Esophagus squamous epithelium (tissue), 5 donors: ENCODE measurements at regions not wholly inside any gene's neighbourhood (a gene's known extent, or its start where the extent isn't known, plus 50 kb on each side); places are given as distances from the start of the nearest gene placed in this dataset.

Experiments
- DNase-seq: peaks from one replicate; lab custom pipeline; 2025; lab: John Stamatoyannopoulos, UW
- H3K27ac ChIP-seq, 4 donors: fragments of 200-600 bp; sonication (generic); one replicate each; pipeline ENCODE4 v1.5.1; 2016 to 2019; ENCODE audit warnings: mild to moderate bottlenecking in 1 of 4
- H3K27me3 ChIP-seq, 4 donors: fragments of 200-600 bp; sonication (generic); 1 replicate in 3 of 4; 2 replicates in 1 of 4; pipeline versions ENCODE4 v1.5.1 to v1.6.0; 2017 to 2021; ENCODE audit warnings: antibody characterized with exemption in 1 of 4
- H3K36me3 ChIP-seq, 3 donors: fragments of 200-600 bp; sonication (generic); one replicate each; pipeline ENCODE4 v1.5.1; 2016 to 2019
- H3K4me1 ChIP-seq, 3 donors: fragments of 200-600 bp; sonication (generic); one replicate each; pipeline ENCODE4 v1.5.1; 2017 to 2019
- H3K4me3 ChIP-seq, 4 donors: fragments of 200-600 bp; sonication (generic); 1 replicate in 3 of 4; 2 replicates in 1 of 4; pipeline ENCODE4 v1.5.1; 2016 to 2019; ENCODE audit warnings: mild to moderate bottlenecking in 2 of 4, moderate library complexity in 1 of 4
- H3K9me3 ChIP-seq, 3 donors: fragments of 200-600 bp; sonication (generic); one replicate each; pipeline ENCODE4 v1.5.1; 2016 to 2019
- CTCF ChIP-seq, 6 experiments: fragments of 450-650 bp in 4 of 6; fragments of 200-600 bp in 2 of 6; sonication (generic) in 2 of 6; IDR thresholded peaks; one replicate each; pipeline ENCODE4 v1.5.1; 2016 to 2019; ENCODE audit warnings: antibody characterized with exemption in 6 of 6, mild to moderate bottlenecking in 4 of 6, moderate library complexity in 4 of 6
- POLR2A ChIP-seq, 4 donors: fragments of 450-650 bp; IDR thresholded peaks; one replicate each; pipeline ENCODE4 v1.6.1; 2017; ENCODE audit warnings: antibody characterized with exemption in 4 of 4, mild to moderate bottlenecking in 4 of 4, moderate library complexity in 3 of 4
- WGBS, 2 donors: methylation state at CpG; one replicate each; pipeline ENCODE4 v1.1.5; 2018; 5-methylcytosine and 5-hydroxymethylcytosine counted together
- intact Hi-C: fragments of 100-400 bp; cut with DNase I; formaldehyde crosslinking; loops from one replicate; pipeline ENCODE4 v1.15.0; 2022
- donor health status: DM: yes; HTN: yes; CAD: no.

GRCh38 chr16:79959226-79959625 lies 358.7 kb upstream of the MAF start:
- Histone ChIP-seq H3K4me1 (peaks cover 0 to 10% (median 0%) of the 10 kb centered on the region in 3 donors), H3K9me3 (no peaks in the 10 kb centered on the region), H3K27ac (no peak overlapping the region), H3K36me3 (no peaks in the 10 kb centered on the region), H3K27me3 (no peaks in the 10 kb centered on the region), H3K4me3 (no peak overlapping the region)
- 71 to 83% methylated on average over 1 of the region's 1 CpG for WGBS, 2 donors
- TF ChIP-seq POLR2A (IDR thresholded peaks at IDR 0.05): no peak
- TF ChIP-seq CTCF (IDR thresholded peaks at IDR 0.05): no peak
- intact Hi-C loops: no loop called here
- no peak for DNase-seq

GRCh38 chr16:79954921-79955705 lies 354.6 kb upstream of the MAF start:
- peaks cover 0 to 6% (median 0%) of the 10 kb centered on the region in 3 donors for H3K4me1 ChIP-seq
- no peak overlapping the region for H3K4me3 ChIP-seq
- no peaks in the 10 kb centered on the region for H3K27me3 ChIP-seq
- no peaks in the 10 kb centered on the region for H3K36me3 ChIP-seq
- no peaks in the 10 kb centered on the region for H3K9me3 ChIP-seq
- no peak overlapping the region for H3K27ac ChIP-seq
- DNase-seq: no peak
- TF ChIP-seq POLR2A (IDR thresholded peaks at IDR 0.05) (no peak), CTCF (IDR thresholded peaks at IDR 0.05) (no peak)
- intact Hi-C loops: no loop called here
- WGBS, 2 donors: 61 to 73% methylated on average over 4 of the region's 4 CpGs

DNA sequence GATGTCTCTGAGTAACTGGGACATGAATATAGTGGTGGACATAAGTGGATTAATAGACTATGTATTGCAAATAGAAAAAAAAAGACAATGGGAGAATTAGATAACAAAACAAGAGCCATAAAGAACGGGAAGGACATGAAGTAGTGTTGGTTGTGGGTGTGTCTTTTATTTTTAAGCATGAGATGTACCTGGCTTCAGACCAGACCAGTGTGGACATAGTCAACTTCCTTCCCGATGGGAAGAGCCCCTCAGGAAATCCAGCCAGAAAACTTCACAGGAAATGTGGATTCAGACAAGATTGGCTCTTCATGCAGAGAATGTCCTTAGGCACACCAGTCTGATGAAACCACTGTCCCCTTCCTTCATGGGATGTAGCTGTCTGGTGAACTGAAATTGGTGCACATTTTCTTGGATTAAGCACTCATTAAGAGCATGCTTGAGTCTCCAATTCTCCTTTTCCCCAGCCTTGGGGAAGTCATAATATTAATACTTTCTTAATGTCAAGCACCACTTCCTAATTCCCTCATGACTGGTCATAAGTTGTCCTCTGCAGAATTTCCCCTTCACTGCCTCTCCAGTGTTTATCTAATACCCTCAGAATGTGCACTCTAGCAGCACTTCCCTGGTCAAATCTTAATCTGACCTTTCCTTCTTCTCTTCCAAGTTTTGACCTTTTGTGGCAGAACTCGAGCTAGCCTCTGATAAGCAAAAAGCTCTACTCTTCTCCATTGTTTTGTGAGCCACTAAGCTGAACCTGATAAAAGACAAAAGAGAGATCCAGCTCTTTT lies 350.6 kb upstream of the MAF start:
- no peak overlapping the region for H3K27ac ChIP-seq
- DNase-seq: no peak
- TF ChIP-seq POLR2A (IDR thresholded peaks at IDR 0.05) (no peak), CTCF (IDR thresholded peaks at IDR 0.05) (no peak)

GRCh38 chr16:79949417-79949816 lies 348.9 kb upstream of the MAF start:
- intact Hi-C loops: no loop called here
- Histone ChIP-seq H3K9me3 (no peaks in the 10 kb centered on the region), H3K4me1 (peaks cover 0 to 6% (median 0%) of the 10 kb centered on the region in 3 donors), H3K4me3 (no peak overlapping the region), H3K27me3 (no peaks in the 10 kb centered on the region), H3K27ac (no peak overlapping the region), H3K36me3 (no peaks in the 10 kb centered on the region)
- DNase-seq: no peak
- no peak for TF ChIP-seq CTCF (IDR thresholded peaks at IDR 0.05)
- TF ChIP-seq POLR2A (IDR thresholded peaks at IDR 0.05): no peak
- WGBS, 2 donors: 55 to 88% methylated on average over 1 of the region's 1 CpG

More for the DNA sequence above, 350.6 kb upstream of the MAF start:
- H3K4me1 ChIP-seq: peaks cover 0 to 6% (median 0%) of the 10 kb centered on the region in 3 donors
- no peaks in the 10 kb centered on the region for H3K9me3 ChIP-seq
- no peak overlapping the region for H3K4me3 ChIP-seq
- no peaks in the 10 kb centered on the region for H3K36me3 ChIP-seq
- H3K27me3 ChIP-seq: no peaks in the 10 kb centered on the region
- intact Hi-C loops: no loop called here
- WGBS, 2 donors: 39% methylated on average over 3 of the region's 3 CpGs

DNA sequence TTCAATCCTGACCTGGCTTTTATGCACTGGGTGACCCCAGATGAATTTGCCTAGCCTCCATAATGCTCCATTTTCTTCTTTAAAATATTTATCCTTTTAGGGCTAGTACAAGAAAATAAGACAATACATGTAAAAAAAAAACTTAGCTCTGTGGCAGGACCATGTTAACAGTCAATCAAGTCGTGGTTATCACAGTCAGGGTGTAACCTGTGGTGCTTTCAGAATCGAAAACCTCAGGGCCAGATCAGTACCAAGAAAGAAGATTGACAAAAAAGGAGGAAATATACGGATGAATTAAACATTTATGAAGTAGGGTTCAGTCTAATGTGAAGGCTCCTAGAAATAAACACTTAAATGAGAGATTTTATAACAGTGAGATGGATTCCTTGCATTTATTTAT lies 347.2 kb upstream of the MAF start:
- intact Hi-C loops: no loop called here
- DNase-seq: no peak
- TF ChIP-seq CTCF (IDR thresholded peaks at IDR 0.05): no peak
- TF ChIP-seq POLR2A (IDR thresholded peaks at IDR 0.05): no peak
- Histone ChIP-seq H3K9me3 (no peaks in the 10 kb centered on the region), H3K27ac (no peak overlapping the region), H3K4me1 (peaks cover 0 to 6% (median 0%) of the 10 kb centered on the region in 3 donors), H3K4me3 (no peak overlapping the region), H3K36me3 (no peaks in the 10 kb centered on the region), H3K27me3 (no peaks in the 10 kb centered on the region)
- 67 to 78% methylated on average over 3 of the region's 3 CpGs for WGBS, 2 donors
